HG02981 (cell line): ENCODE measurements at regions not wholly inside any gene's neighbourhood (a gene's known extent, or its start where the extent isn't known, plus 50 kb on each side); places are given as distances from the start of the nearest gene placed in this dataset.

ENCODE experiments used
- ATAC-seq: cut with Tn5 transposase; IDR thresholded peaks from one replicate; pipeline ENCODE4 v1.9.1; 2021; ENCODE audit warnings: mild to moderate bottlenecking, moderate library complexity; ENCODE audit not compliant: unreplicated experiment

DNA sequence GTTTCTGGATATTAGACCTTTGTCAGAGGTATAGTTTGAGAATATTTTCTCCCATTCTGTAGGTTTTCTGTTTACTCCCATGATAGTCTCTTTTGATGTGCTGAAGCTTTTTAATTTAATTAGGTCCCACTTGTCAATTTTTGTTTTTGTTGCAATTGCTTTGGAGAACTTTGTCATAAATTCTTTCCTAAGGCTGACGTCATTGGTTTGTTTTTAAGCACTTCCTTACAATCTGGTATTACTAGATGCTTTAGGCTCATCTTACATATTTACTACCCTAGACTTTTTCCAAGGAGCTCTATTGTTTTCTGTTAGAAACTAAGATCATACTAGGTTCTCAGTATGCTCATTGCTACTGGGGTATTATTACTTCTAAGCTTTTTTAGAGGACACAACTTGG lies 806.3 kb downstream of the PDHA2 start:
- ATAC-seq, result no peak

DNA sequence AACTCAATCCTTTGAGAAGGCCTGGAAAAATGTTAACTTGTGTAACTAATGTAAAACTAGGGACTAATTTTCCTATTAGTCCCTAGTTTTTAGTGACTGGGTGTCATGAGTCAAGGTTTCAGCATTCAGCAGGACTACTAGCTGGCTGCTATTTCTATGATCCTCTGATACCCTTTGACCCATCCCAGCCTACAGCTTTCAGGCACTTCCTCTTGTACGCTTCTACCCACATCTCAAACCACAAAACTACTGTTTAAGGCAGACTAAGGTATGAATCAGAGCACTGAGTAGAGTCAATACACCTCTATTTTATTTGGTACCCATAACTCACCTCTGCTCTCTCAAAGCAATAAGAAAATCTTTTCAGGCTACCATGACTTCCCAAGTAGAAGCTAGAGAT lies 809.6 kb downstream of the PDHA2 start:
- ATAC-seq, result no peak

DNA sequence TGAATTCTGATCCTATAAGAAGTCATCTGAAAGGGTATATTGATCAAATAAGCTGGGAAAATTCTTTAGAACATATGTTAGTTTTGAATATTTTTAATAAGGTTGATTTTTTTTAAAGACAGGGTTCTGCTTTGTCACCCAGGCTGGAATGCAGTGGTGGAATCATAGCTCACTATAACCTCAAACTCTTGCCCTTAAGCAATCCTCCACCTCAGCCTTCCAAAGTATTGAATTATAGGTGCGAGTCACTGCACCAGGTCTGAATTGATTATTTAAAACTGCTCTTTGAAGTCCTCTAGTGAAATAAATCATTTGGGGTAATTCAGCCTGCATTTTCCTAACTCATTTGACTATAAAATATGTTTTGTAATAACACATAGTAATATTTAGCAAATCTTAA lies 812.3 kb downstream of the PDHA2 start:
- ATAC-seq, result no peak

DNA sequence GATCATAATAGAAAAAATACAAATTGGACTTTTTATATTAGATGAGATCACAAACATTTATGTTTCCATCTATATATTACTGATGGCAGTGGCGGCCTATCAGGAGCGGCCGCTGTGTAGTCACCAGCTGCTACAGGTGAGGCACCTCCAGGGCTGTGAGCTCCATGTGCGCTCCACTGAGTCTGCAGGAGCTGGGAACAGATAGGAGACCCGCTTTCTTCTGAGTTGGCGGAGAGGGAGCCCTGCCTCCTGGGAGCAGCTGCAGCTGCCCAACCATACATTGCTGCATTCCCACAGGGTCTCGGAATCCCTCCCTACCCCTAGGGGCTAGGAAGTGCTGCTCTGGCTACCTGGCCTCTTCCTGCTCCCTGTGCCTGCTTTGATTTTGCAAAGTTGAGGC lies 812.9 kb downstream of the PDHA2 start:
- ATAC-seq, result no peak

DNA sequence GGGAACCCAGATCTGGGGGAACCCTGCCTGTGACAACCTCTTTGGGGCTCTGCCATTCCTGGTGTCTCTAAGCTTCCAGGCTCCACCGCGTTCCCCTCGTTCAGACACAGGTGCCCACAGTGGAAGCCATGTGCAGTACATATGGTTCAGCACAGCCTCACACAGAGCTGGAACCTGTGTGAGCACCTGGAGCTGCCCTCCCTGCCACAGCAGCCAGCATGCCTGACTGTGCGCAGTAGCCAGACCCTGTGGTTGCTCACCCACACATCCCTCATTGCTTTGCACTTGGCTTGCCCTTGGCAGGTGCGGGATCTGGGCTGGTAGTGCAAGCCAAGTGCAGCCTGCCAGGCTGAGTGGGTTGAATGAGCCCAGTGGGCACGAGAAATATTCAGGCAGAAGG lies 814.2 kb downstream of the PDHA2 start:
- no peak for ATAC-seq

DNA sequence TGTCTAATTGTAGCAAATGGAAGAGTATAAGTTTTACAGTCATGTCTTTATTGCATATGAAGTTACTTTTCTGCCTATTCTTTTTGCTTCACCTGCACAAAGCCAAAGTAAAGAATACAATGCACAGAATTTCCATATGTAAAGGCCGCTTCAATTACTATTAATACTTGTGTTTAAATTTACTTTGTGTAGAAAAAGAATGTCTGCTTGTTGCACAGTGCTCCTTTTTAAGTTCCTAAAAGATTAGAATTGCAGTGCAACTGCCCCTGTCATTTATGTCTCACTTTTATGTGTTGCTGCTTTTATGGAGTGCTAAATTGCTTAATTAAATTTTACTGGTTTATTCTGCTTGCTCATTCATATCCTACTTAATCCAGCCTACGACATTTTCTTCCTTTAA lies 830.5 kb downstream of the PDHA2 start:
- ATAC-seq, result no peak

DNA sequence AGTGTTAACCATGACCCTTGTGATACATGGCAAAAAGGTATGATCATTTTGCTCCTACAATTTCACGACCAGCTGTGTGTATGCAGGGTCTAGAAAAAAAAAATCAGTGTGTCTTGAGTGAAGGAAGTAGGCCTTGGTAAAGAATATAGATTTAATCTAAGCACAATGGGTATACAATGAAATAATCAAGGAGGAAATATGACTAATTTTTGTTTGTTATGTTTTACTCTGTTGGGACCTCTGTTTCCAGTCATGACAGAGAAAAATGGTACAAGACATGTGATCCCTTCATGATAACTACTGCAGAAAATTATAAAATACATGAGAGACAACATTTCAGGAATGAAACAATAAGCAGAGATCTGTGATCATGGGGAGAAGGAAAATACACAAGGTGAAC lies 835.5 kb downstream of the PDHA2 start:
- ATAC-seq, result no peak

DNA sequence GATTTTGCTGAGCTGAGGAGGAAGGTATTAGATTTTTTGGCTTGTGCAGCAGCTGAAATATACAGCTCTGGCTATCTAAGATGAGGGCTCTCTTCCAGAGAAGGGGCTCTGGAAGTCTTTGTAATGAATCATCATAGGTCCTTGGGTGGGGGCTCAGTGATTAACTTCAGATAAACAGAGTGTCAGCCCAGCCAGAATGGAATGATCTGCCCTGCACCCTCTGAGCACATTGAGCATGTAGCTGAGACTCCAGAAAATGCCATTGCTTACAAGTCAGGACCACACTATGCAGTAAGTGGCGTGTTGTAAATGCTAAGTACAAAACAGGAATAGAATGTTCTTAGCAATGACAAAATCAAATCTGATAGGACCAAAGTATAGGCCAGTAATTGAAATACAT lies 836.0 kb downstream of the PDHA2 start:
- ATAC-seq, result no peak

DNA sequence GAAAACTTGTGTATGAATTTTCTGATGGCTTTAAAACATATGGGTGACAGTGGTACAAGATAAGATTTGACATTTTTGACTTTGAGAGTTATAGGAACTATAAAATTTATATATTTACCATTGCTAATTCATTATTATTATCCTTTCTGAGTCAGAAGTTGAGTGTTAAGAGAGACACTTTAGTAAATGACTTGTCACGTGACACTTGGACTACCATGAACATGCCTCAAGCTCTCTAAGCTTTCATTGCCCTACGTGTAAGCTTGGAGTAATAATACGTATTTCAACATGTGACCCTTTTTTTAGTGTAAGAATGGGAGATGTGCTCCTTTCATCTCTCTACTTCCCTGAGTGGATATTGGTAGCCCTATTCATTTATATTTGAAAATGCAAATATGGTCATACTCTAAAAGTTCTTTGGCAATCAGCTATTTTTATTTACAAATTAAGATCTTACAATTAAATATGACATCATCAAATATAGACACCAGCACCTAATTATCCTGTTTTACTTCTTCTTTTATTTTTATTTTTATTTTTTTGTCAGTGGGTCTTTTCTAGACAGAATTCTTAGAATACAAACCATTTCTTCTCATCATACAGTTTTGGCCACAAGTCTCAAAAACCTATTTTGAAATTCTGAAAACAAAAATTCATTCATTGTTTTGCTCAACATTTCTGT lies 837.0 kb downstream of the PDHA2 start:
- ATAC-seq, result no peak

DNA sequence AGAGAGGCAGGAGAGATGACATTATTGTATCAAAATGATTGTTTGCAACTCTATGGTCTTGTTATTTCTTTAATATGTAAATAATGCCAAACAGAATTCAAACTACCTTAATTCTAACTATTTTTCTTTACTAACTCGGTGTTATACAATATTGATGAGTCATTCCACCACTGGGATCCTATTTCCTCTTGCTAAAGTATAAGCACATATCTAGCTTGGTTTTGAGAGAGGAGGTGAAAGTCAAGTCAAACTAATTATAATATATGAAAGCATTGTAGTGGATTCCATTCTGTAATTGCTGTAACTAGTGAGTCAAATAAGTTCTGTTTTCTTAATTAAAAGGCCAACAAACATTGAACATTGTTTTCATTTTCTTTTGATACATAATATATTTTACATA lies 837.6 kb downstream of the PDHA2 start:
- ATAC-seq, result no peak

DNA sequence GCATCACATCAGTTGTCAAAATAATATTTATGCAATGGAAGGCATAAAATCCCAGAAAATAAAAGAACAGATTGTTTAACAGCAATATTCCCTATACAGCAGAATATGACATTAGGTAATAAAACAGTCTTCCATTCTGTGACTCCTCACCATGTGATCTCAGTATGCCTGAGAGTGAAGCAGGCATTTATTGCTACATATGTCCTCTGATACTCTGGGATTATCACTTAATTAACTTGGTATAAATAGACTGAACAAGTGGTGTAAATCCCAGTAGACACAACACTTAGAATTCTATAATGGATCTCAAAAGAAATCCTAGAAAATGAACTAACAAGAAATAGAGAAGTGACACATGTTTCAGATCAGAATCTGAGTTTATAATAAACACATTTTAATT lies 841.3 kb downstream of the PDHA2 start:
- no peak for ATAC-seq

DNA sequence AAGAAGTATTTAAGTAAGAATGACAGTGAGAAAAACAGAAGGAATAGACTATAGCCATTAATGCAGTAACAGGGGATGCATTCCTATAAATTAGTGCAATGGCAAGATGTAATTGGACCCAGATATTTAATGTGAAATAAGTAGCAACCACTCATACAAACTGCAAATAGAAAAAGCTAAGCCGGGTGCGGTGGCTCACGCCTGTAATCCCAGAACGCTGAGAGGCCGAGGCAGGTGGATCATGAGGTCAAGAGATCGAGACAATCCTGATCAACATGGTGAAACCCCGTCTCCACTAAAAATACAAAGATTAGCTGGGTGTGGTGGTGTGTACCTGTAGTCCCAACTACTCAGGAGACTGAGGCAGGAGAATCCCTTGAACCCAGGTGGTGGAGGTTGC lies 845.8 kb downstream of the PDHA2 start:
- ATAC-seq, result no peak

DNA sequence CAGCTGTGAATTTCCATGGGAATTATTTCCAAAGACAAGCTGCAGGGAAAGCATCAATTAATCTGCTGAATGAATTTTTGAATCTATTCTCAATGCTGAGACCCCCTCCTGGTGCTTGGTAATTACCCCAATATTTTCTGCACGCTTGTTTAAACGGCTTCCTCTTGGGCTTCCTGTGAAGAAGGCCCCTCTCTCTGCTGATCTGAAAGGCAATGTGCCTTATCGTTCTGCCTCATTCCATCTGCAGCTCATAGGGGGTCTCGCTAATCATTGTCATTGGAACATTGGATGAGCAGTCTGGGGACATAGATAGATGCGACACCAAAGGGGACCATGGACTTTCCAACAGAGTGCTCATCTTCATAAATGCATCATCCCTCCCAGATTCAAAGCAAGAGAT lies 851.6 kb downstream of the PDHA2 start:
- ATAC-seq, result no peak

DNA sequence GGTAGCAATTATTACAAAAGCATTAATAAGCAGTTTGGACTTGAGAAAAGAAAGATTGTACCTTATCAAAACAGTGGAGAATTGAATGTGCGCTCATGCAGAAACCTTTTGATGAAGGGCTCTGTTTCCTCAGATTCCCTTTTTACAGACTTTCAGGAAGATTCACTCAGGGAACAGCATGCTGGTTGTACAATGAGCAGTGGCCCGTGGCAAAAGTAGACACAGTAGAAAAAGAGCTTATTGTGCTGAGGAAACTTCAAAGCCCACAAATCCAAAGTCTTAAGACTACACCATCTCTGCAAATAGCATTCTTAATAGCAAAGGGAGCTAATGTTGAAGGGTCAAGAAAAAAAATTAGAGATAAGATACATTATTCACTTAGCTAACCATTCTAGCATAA lies 858.9 kb downstream of the PDHA2 start:
- ATAC-seq, result no peak

DNA sequence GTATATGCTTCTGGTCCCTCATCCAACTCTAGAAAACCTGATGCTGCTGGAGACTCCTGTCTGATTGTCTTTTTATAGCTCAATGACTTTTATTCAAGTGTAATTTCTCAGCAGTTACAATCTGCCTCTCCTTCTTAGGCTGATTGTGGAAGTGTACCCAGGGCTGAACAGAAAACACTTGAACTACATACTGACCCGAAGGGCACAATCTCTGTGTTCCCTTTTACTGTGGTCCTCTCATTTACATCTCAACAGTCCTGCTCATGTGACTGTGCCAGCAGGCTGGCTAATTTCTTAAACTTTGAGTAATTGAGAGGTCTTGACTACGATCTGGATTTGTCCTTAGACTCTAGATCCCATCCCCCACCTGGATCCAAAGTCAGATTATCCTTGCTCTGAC lies 863.4 kb downstream of the PDHA2 start:
- ATAC-seq, result no peak

DNA sequence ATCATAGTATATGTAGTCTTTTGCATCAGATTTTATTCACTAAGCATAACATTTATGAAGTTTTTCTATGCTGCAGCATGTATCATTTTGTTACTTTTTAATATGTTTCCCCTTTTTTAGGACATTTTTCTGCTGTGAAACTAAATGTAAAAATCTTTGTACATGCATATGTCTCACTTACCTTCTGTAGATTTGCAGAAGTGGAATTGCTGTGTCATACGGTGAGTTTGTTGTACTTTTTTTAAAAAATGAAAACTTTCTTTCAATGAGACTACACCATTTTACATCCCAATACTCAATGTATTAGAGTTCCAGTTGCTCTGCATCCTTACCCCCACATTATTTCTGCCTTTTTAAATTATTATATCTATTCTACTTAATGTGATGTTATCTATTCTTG lies 868.9 kb downstream of the PDHA2 start:
- no peak for ATAC-seq

DNA sequence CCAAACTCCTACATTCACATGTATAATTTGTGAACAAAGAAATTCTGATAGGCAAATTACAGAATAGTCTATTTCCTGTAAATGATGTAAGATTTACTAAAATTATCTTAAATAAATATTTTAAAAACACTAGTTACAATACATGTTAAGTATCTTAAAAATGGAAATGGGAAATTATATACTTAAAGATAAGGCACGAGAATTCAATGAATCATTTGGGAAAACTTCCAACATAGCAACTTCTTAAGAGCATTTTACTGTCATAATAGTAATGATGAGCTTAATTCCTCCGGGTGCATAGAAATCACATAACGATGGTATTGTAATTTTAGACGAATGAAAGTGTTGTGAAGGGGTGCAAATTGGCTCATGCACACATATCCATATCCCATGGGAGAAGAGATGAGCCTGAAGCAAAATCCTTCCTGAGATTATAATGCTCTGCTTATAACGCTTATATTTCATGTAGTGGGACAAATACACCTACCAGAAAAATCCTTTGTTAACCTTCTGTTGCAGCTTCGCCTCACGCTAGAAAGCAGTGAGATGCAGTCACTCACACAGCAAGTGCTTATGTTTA lies 873.5 kb downstream of the PDHA2 start:
- no peak for ATAC-seq

DNA sequence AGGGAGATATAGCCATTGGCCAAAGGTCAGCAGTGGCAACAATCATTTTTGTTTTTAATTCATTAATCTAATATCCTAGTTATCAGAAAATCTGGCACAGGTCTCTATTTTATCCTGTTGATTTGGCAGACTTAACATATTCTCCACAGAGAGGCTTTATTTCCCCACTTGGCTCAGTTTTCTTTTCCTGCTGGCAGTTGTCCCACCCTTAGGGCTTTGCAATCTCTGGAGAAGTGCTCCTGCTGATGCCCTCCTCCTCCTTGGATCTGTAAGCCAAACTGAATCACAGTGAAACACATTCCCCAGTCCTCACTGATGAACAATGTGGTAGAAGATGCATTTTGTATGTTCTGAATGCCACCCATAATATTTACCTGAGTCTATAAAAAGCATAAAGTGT lies 889.7 kb downstream of the PDHA2 start:
- no peak for ATAC-seq

DNA sequence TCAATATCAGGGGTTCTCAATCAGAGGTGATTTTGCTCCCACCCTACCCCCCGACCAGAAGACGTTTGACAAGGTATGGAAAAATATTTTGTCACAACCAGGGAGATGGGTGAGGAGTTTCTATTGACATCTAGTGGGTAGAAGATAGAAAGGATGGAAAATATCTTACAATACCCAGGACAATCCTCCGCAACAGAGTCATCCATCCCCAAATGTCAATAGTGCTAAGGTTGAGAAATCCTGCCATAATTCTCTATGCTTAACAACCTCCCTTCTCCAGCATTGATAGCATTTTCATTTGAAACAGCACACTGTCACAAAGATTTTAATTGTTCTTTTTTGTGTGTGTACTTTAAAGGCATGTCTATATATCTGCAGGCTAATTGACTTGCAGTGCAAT lies 890.5 kb downstream of the PDHA2 start:
- ATAC-seq, result no peak

DNA sequence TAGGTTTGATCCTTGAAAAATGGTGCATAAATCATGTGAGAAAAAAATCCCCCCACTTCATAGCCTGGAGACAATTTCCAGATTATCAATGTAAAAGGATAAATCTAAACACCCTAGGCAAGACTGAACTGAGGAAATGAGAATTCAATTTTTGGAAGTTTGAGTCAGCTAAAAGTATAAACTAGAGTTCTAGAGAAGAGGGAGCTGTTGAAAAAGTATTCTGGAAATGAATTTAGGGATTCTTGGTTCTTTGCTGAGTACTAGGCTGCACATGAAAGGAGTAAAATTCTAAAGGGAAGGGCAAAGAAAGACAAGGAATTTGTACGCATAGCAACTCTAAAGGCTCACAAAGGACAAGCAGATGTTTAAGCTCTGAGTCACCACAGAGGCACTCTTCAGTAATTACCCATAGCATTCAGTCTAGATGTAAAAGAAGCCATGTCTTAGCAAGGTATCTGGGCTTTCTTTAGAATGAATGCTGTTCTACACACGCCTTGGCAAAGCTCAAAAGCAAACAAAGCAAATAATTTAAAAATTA lies 896.5 kb downstream of the PDHA2 start:
- no peak for ATAC-seq

DNA sequence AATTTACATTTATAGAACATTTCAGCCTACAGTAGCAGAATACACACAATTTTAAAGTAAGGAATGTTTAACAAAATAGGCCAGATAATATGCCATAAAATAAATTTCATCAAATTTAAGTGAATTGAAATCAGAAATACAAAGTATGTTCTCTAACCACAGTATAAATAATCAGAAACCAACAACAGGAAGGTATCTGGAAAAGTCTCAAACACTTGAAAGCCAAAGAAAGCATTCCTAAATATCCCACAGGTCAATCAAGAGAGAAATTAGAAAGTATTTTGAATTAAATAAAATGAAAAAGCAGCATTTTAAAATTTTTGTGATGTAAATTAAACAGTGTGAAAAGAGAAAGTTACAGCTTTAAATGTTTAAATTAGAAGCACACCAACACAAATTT lies 899.2 kb downstream of the PDHA2 start:
- no peak for ATAC-seq

DNA sequence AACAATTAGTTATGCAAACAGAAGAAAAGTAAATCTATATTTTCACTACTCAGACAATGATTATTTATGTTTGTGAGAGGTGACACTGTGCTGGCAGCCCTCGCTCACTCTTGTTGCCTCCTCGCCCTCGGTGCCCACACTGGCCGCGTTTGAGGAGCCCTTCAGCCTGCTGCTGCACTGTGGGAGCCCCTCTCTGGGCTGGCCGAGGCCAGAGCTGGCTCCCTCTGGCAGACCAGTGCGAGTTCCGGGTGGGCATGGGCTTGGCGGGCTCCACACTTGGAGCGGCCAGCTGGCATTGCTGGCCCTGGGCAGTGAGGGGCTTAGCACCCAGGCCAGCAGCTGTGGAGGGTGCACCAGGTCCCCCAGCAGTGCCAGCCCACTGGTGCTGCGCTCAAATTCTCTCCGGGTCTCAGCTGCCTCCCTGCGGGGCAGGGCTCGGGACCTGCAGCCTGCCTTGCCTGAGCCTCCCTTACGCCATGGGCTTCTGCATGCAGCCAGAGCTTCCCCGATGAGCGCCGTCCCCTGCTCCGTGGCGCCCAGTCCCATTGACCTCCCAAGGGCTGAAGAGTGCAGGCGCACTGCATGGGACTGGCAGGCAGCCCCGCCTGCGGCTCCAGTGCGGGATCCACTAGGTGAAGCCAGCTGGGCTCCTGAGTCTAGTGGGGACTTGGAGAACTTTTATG lies 902.6 kb downstream of the PDHA2 start:
- no peak for ATAC-seq
